ENCODE measurements at regions not wholly inside any gene's neighbourhood (a gene's known extent, or its start where the extent isn't known, plus 50 kb on each side); places are given as distances from the start of the nearest gene placed in this dataset.

GRCh38 chr5:122638581-122638980 is 136.3 kb upstream of the SNX2 start:
- H3K36me3 ChIP-seq (ENCODE audit: control insufficient read depth in 2 of 2, insufficient read depth in 1 of 2, low read length in 2 of 2), result no peaks in the 10 kb centered on the region
- no peaks in the 10 kb centered on the region for H3K9me3 ChIP-seq (ENCODE audit: control insufficient read depth, insufficient read depth, low read depth, low read length)
- no peaks in the 10 kb centered on the region for H3K4me1 ChIP-seq (ENCODE audit: control insufficient read depth, insufficient read depth, low read length)
- ChIA-PET POLR2A (no interaction called here), CTCF (no interaction called here)
- TF ChIP-seq INSM2 (tag by site-specific recombination; IDR thresholded peaks at IDR 0.05) (no peak), PATZ1 (tag by site-specific recombination; IDR thresholded peaks at IDR 0.05) (no peak), GLI4 (tag by site-specific recombination; IDR thresholded peaks at IDR 0.05) (no peak), ZBTB20 (tag by site-specific recombination; IDR thresholded peaks at IDR 0.05) (no peak)
- no peak overlapping the region for H3K4me3 ChIP-seq (ENCODE audit: low read depth, low read length)
- H3K27ac ChIP-seq (ENCODE audit: extremely low read depth, low read depth, low read length), result no peak overlapping the region

GRCh38 chr5:122639033-122639432 is 135.8 kb upstream of the SNX2 start:
- no peak overlapping the region for H3K27ac ChIP-seq (ENCODE audit: extremely low read depth, low read depth, low read length)
- H3K9me3 ChIP-seq (ENCODE audit: control insufficient read depth, insufficient read depth, low read depth, low read length), result no peaks in the 10 kb centered on the region
- no peaks in the 10 kb centered on the region for H3K4me1 ChIP-seq (ENCODE audit: control insufficient read depth, insufficient read depth, low read length)
- POLR2A ChIA-PET, result no interaction called here
- no peak overlapping the region for H3K4me3 ChIP-seq (ENCODE audit: low read depth, low read length)
- no peak for TF ChIP-seq REST (tag by site-specific recombination; IDR thresholded peaks at IDR 0.05)
- no peak for TF ChIP-seq KLF16 (tag by site-specific recombination; IDR thresholded peaks at IDR 0.05)
- TF ChIP-seq ZNF16 (tag by site-specific recombination; IDR thresholded peaks at IDR 0.05; ENCODE audit: low read depth), result no peak
- no peak for TF ChIP-seq KLF8 (tag by site-specific recombination; IDR thresholded peaks at IDR 0.05)
- TF ChIP-seq ZNF610 (tag by site-specific recombination; IDR thresholded peaks at IDR 0.05; ENCODE audit: borderline replicate concordance), result no peak
- no peak for TF ChIP-seq TRIM28 (IDR thresholded peaks at IDR 0.05; ENCODE audit: borderline replicate concordance, low read length)
- TF ChIP-seq ZSCAN30 (tag by site-specific recombination; IDR thresholded peaks at IDR 0.05), result no peak
- TF ChIP-seq ZNF629 (tag by site-specific recombination; IDR thresholded peaks at IDR 0.05), result no peak
- TF ChIP-seq TCF7L2 (IDR thresholded peaks at IDR 0.05; ENCODE audit: borderline replicate concordance, low read depth, low read length), result no peak
- no peak for TF ChIP-seq ZNF23 (tag by site-specific recombination; IDR thresholded peaks at IDR 0.05; ENCODE audit: borderline replicate concordance)
- no peak for TF ChIP-seq ZNF354C (tag by site-specific recombination; IDR thresholded peaks at IDR 0.05; ENCODE audit: borderline replicate concordance, low read depth)
- TF ChIP-seq YY1 (tag by site-specific recombination; IDR thresholded peaks at IDR 0.05), result no peak
- no peak for TF ChIP-seq ZNF37A (tag by site-specific recombination; IDR thresholded peaks at IDR 0.05)
- no peak for TF ChIP-seq ZNF704 (tag by site-specific recombination; IDR thresholded peaks at IDR 0.05)
- TF ChIP-seq ZNF449 (tag by site-specific recombination; IDR thresholded peaks at IDR 0.05), result no peak
- no peaks in the 10 kb centered on the region for H3K36me3 ChIP-seq (ENCODE audit: control insufficient read depth in 2 of 2, insufficient read depth in 1 of 2, low read length in 2 of 2)
- CTCF ChIA-PET, result no interaction called here

Measured in HEK293 (cell line).